ENCODE measurements at regions not wholly inside any gene's neighbourhood (a gene's known extent, or its start where the extent isn't known, plus 50 kb on each side); places are given as distances from the start of the nearest gene placed in this dataset.

DNA sequence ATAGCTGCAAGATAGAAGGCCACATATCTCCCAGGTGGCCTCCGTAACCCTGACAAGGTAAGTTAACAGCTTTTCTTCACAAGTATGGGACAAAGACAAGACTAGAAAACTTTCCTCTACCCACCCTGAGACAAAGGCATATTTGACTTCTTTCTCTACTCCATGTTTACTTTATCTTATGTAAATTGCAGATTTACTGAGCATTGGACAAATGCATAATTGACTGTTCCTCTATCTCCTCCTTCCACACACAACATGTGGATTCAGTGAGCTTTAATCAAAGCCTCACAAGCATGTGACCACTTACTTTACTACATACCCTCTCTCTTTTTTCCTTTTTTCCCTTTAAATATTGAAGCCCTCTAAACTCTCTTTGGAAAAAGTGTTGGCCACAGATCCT, 289.1 kb upstream of the TMTC1 start:
- no peak for ATAC-seq
- intact Hi-C loops (cut with DNase I) = no loop called here
- DNase-seq (ENCODE audit: low spot score) = no peak

DNA sequence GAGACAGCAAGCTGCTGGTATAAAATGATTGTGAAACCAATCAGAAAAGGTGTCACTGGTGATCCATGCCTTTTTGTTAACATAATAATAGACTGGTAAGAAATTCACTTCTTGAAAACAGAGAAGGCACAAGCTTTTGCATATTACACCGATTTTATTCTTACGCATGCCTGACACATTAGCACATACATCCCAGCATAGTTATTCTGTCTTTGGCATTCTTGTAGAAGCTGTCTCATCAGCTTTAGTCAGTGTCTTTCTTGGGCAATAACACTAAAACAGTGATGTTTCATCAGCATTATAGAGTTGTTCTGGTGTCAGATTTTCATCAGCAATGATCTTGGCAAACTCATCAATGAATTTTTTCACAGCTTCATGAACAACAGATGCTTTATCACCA, 283.4 kb upstream of the TMTC1 start:
- no peak for ATAC-seq
- DNase-seq (ENCODE audit: low spot score) = no peak
- intact Hi-C loops (cut with DNase I) = no loop called here

DNA sequence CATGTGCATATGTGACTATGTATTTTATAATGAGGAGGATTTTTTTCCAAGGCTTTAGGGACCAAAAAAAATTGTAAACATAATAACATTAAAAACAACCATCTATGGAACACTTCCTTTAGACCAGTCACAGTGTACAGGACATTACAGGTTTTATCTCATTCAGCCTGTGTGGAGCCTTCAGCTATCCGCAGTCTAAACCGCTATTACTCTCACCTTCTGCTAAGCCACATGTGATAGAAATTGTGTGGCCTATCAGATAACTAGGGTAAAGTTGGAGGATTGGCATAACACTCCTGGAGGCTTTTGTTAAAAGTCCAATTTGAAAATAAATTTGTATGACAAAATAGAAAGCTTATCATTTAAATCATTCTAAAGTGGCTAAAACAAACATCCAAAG, 281.2 kb upstream of the TMTC1 start:
- ATAC-seq = no peak
- no peak for DNase-seq (ENCODE audit: low spot score)
- intact Hi-C loops (cut with DNase I) = no loop called here

DNA sequence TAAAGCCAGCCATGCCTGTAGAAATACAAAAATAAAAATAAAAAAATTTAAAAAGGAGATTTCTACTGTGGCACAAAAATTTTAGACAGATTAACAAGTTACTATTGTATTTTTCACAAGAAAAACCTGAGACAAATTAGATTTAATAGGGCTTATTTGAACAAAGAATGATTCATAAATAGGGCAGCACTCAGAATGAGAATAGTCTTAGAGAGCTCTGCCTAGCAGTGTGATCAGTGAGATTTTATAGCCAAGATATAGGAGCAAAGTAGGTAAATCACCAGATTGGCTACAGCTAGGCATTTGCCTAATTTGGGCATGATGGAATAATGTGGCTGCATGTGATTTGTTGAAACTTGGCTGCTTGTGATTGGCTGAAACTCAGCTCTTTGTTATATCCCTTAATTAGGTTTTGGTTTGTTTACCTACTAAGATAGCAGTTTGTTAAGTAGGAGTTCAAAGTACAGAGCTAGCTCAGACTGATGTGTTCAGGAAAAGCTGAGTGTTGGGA, 279.7 kb upstream of the TMTC1 start:
- ATAC-seq (no peak), DNase-seq (ENCODE audit: low spot score) (no peak)

DNA sequence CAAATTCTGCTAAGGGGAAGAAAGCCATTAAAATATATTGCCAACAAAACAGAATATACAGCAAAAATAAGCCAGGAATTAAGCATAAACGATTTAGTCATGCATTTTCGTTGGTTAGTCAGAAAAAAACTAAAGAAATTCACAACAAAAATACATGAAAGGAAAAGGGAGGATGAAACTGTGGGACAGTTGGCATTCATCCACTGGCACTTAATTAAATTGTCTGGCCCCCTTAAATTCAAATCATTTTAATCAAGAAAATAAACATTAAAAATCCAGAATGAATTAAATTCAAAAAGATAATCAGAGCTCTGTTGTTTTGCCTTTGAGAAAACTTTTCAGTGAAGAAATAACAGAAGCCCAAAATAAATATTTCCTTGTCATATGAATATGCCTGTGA, 264.6 kb upstream of the TMTC1 start:
- intact Hi-C loops (cut with DNase I) = no loop called here
- ATAC-seq = no peak
- no peak for DNase-seq (ENCODE audit: low spot score)

More for the DNA sequence above, 279.7 kb upstream of the TMTC1 start:
- intact Hi-C loops (cut with DNase I) = no loop called here

DNA sequence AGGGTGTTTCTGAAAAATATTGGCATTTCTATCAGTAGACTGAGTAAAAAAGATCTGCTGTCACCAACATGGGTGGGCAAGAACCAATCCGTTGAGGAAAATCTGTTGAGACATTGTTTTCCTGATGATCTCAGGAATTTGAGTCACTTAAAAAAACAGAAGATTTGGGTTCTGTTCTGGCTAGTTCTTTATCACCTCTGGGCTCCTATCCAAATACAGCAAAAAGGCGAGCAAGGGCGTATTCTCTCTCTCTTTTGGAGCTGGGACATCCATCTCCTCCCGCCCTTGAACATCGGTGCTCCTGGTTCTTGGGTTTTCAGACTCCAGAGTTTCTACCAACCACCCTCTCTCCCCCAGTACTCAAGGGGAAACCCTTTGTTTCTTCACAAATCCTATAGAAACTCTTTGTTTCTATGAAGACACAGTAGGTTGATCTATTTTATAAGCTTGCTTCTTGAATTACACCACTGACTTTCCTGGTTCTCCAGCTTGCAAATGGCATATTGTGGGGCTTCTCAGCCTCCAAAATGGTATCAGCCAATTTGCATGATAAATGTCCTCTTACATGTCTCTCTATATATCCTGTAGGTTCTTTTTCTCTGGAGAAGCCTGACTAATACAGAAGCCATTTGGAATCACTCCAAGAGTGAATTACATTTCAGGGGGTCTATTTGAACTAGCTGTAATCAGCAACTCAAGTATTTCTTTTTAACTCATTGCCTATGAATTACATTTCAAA, 263.9 kb upstream of the TMTC1 start:
- ATAC-seq (peak; percentile 58), DNase-seq (ENCODE audit: low spot score) (no peak)
- intact Hi-C loops (cut with DNase I) = no loop called here

DNA sequence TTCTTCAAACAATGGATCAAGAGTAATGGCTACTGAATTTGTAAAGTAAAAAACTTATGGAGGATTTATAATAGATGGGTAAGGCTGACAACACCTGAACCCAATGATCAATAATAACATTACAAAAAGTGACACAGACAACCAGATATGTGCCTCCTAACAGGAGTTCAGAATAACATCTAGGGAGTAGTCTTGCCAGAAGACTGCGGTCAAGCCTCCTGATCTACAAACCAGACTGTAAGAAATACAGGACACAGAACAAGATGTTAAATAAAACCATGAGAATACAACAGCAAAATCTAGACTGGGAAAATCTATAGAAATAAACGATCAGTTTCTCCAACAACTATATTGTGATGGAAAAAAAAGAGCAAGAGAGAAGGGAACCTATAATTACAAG, 262.6 kb upstream of the TMTC1 start:
- no peak for ATAC-seq
- intact Hi-C loops (cut with DNase I) = no loop called here

DNA sequence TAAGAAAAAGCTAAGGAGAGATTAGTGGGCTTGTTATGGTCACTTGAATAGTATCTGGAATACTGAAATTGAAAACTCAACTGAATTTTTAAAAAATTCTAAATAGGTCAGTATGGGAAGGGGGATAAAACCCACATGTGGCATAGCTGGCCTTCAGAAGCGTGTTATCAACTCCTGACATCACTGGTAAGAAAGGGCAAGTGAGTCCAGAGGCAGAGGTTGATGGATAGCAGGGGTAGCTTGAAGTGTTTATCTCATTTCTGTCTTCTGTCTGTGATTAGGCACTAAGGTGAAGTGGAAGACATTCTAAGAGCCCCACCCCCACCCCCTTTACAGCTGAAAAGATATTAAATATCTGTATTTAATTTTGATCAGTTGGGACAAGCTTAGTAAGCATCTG, 261.4 kb upstream of the TMTC1 start:
- DNase-seq (ENCODE audit: low spot score) = no peak
- ATAC-seq = no peak
- intact Hi-C loops (cut with DNase I) = no loop called here

More for the DNA sequence above, 262.6 kb upstream of the TMTC1 start:
- no peak for DNase-seq (ENCODE audit: low spot score)

DNA sequence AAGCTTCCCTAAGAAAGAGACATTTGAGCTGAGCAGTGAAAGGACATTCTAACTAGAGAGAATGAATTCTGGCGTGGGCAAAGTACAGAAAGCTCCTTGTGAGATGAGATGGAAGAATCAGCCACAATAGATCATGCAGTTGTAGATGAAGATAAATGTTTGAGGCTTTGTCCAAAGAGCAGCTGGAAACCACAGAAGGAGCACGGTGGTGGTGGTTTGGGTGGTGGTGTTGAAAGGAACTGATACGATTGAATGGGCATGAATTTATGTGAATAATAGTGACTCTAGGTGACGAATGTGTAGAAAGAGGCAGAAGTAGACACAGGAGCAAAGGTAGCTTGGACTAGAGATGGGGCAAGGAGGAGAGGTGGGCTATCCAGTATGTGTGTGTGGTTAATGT, 260.5 kb upstream of the TMTC1 start:
- ATAC-seq (no peak), DNase-seq (ENCODE audit: low spot score) (no peak)
- intact Hi-C loops (cut with DNase I) = no loop called here

DNA sequence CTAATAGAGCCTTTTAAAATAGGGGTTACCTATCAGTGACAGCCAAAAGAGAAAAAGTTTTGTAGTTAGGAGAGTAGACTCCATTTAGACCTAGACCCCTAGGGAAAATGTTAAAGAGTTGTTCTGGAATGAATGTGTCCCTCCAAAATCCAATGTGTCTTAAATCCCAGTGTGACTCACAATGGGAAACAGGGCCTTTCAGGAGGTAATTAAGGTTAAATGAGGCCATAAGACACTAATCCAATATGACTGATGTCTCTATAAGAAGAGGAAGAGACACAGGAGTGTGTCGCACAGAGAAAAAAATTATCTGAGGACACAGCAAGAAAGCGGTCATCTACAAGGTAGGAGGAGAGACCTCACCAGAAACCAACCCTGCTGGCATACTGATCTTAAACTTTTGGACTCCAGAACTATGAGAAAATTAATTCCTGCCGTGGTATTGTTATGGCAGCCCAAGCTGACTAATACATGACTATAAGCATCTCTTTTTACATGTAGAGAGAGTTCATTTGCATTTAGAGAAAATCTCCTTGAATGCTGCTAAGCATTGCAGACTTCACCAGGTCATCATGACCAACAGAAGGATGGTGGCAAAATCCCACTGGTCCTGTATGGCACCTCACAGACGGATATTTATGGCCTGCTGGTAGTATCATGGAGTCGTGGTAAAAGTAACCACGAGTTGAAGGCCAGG, 259.6 kb upstream of the TMTC1 start:
- DNase-seq (ENCODE audit: low spot score) (no peak), ATAC-seq (no peak)
- intact Hi-C loops (cut with DNase I) = no loop called here

DNA sequence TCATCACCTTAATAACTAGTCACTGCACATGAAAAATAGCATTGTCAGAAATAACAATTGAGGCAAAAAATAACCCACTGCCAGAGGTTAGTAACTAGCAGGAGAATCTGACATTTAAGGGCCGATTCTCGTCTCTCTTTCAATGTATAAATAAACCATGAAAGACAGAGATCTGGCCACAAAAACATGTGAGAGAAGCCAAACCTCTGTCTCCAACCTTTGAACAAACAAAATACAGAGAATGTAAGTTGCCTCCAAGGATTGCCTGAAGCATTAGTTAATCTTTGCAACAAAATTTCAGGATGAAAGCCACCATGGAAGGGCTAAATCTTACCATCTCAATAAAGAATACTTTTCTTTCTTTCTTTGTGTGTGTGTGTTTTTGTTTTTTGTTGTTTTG, 257.4 kb upstream of the TMTC1 start:
- DNase-seq (ENCODE audit: low spot score) = no peak
- ATAC-seq = no peak
- intact Hi-C loops (cut with DNase I) = no loop called here

DNA sequence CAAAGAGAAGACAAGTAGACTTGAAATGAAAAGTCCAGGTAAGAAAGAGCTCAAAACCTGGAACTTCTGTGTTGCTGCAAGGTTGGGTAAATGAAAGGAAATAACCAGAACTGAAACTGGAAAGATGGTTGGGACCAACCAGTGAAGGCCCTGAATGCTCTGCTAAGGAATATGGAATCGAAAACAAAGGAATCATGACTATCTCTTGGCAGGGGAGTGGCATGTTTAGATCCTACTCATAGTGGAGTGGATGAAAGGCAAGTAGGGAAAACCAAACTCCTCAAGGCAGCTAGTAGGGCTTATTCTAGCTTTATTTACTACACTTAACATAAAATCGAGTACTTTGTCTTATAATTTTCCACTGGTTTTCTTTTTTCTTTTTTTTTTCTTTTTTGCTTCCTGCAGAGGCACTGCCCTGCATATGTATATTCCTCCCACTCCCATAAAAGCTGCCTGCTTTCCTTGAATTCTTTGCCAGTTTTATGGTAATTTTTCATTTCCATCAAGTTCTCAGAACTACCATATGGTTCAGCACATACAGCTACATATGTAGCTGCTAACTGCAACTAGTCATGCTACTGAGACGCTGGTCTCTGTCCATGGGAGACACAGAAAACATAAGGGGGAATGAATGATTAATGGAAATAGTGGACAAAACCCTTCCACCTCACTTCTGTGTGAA, 247.1 kb upstream of the TMTC1 start:
- intact Hi-C loops (cut with DNase I) = no loop called here
- no peak for DNase-seq (ENCODE audit: low spot score)
- ATAC-seq = no peak

DNA sequence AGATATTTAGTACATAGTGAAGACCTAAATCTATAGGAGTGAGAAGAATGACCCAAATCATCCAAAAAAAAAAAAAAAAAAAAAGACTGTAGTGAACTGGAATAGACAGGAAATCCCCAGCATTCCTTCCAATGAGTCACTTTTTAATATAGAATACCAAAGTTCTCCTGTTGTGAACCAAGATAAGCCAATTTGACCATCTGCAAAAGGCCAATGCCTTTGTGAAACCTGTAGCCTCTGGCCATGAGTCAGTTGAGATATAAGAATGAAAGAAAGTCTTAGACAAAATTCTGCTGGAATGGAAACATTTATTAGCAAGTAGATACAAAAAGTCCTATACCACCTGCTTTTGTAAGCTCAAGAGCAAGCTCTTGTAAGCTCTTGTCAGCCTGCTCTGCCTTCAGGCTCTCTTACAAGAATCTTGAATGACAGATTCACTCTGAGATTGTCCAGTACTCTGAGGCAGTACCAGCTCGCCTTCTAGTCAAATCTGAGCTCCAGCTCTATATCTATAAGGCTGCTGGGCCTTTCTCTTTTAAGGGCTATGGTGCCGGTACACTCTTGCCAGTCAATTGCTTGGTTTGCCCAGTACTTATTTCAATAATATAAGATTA, 243.0 kb upstream of the TMTC1 start:
- intact Hi-C loops (cut with DNase I) = no loop called here
- DNase-seq (ENCODE audit: low spot score) (no peak), ATAC-seq (no peak)

DNA sequence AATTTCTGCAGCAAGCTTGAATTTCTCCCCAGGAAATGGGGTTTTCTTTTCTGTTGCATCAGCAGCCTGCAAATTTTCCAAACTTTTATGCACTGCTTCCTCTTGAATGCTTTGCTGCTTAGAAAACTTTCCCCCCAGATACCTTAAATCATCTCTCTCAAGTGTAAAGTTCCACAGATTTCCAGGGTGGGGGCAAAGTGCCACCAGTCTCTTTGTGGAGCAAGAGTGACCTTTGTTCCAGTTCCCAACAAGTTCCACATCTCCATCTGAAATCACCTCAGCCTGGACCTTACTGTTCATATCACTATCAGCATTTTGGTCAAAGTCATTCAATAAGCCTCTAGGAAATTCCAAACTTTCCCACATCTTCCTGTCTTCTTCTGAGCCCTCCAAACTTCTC, 241.6 kb upstream of the TMTC1 start:
- intact Hi-C loops (cut with DNase I) = no loop called here
- DNase-seq (ENCODE audit: low spot score) = no peak
- ATAC-seq = no peak

DNA sequence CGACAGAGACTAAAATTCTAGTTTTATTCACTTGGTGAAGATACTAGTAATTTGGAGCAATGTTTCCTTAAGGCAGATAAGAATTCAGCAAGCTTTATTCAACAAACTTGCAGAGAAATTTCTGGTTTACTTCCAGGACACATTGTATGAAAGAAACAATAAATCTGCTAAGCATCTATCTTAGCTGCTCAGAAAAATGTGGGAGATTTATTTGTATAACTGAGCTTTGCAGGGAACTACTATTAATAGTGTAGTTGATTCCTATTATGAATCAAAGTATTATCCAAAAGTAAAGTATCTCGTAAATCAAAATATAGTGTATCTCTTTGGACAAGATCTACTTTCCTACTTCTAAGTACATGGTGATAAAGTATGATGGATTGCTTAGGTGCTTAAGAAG, 239.4 kb upstream of the TMTC1 start:
- intact Hi-C loops (cut with DNase I) = no loop called here
- DNase-seq (ENCODE audit: low spot score) = no peak
- no peak for ATAC-seq

DNA sequence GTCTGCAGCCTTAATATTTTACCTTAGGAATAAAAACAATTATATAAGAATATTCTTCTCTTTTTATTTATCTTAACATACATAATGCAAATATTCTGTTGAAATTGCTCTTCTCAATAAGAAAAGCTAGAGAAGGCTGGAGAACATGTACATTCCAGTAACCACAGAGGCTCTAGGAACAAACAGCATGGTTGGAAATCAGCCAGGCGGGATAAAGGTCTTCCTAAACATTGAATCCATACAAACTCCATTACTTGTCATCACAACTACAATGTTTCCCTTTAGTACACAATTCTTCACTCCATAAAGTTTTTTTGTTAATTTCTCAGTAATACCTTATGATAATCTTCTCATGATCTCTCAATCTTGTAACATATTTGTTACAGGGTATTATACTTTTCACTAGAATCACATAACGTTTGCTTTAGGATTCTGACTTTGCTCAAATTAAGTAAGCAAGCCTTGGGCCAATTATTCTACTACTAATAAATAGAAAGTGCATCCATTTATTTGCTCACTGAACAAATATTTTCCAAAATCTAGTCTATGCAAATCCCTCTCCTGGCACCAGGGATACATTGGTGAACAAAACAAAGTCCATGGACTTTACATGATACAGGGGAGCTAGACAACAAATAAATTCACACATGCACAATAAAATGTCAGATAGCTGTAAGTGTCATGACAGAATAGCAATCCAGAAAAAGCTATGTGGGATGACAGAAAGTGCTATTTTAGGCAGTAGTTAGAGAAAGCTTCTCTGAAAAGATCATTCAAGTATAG, 237.5 kb upstream of the TMTC1 start:
- ATAC-seq (no peak), DNase-seq (ENCODE audit: low spot score) (no peak)
- intact Hi-C loops (cut with DNase I) = no loop called here

DNA sequence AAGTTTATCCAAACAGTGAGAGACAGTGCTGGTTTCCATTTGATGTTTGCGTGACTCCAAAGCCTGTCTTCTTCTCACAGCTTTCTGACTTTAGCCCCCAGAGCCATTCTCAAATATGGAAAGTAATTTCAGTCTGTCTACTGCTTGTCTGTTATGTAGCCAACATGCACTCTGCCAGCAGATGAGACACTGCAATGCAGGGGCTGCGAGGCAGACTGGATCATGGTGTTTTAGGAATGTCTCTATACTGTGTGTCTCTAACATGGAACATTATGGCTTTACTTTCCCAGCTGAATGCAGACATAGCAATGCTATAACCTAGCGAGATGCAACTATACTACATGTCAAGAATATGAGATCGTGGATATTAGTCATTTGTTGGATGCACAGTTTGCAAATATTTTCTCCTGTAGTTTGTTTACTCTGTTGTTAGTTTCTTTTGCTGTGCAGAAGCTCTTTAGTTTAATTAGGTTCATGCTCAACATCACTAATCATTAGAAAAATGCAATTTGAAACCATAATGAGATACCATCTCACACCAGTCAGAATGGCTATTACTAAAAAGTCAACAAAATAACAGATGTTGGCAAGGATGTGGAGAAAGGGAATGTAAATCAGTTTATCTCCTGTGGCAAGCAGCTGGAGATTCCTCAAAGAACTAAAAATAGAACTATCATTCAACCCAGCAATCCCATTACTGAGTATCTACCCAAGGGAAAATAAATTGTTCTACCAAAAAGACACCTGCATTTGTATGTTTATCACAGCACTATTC, 235.8 kb upstream of the TMTC1 start:
- ATAC-seq (no peak), DNase-seq (ENCODE audit: low spot score) (no peak)
- intact Hi-C loops (cut with DNase I) = no loop called here

DNA sequence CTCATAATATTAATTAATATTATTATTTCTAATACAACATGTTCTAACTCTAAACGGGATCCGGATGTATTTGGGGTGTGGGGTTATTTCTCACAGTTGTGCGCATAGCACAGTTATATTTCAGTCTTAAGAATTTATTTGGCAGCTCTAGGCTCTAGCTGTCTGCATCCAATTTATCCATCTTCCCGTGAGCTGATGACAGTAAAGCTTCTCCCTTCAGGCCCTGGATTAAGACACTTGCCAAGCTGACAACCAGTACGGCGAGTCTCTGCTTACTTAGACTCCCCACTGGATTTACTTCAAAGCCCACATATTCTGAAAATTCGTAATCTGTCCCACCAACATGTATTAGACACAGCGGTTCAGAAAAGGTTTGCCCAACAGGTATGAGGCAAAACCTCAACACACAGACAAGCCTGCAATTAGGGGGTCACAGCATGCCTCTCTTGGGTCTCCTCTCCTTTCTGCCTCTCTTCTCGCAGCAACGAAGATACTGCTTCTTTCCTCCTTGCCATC, 232.9 kb upstream of the TMTC1 start:
- DNase-seq (ENCODE audit: low spot score) (no peak), ATAC-seq (no peak)
- intact Hi-C loops (cut with DNase I) = no loop called here
